H54 (cell line): ENCODE measurements at regions not wholly inside any gene's neighbourhood (a gene's known extent, or its start where the extent isn't known, plus 50 kb on each side); places are given as distances from the start of the nearest gene placed in this dataset.

Experiments used
- DNase-seq: peaks from one replicate; pipeline ENCODE4 v3.0.0; 2011; ENCODE audit warnings: low spot score, mixed read lengths; ENCODE audit not compliant: insufficient read length
- FAIRE-seq: peaks from 3 replicates; lab custom pipeline; 2011; peaks lifted over from hg19 to GRCh38; lab: Jason Lieb, UNC
- POLR2A ChIP-seq: IDR thresholded peaks from 2 replicates; pipeline ENCODE4 v1.6.1; 2011; ENCODE audit warnings: low read depth, mild to moderate bottlenecking, low read length

DNA sequence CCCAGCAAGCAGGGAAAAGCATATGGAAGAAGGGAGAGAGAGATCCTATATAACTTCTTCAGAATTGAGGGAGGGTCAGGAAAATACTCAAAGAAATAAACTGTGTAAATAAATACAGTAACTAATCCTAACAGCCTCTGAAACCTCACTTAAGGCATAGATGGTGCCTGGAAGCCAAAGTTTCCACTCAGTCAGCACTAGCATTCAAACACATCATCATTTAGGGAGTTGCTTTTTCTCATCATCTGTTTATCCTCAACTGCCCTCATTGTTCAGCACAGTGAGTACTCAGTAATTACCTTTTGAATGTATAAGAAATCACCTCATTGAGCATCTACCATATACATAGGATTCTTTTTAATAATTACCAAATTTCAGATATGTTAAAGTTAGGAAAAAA lies 262.9 kb downstream of the C1D start:
- TF ChIP-seq POLR2A = no peak
- DNase-seq = no peak
- FAIRE-seq = no peak

DNA sequence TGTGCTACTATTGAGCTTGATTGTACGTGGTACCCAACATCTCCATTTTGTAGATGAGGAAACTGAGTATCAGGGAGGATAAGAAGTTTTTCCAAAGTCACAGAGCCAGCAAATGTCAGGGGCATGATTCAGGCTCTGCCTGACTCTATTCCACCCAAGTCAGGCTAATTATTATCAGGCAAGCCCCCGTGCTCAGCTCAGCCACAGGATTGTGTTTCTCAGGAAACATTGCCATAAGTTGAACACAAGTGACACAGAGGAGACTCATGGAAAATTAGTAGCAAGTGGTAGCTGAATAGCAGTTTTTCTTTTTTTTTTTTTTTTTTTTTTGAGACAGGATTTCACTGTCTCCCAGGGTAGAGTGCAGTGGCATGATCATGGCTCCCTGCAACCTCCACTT lies 260.5 kb downstream of the C1D start:
- FAIRE-seq (no peak), DNase-seq (no peak)

DNA sequence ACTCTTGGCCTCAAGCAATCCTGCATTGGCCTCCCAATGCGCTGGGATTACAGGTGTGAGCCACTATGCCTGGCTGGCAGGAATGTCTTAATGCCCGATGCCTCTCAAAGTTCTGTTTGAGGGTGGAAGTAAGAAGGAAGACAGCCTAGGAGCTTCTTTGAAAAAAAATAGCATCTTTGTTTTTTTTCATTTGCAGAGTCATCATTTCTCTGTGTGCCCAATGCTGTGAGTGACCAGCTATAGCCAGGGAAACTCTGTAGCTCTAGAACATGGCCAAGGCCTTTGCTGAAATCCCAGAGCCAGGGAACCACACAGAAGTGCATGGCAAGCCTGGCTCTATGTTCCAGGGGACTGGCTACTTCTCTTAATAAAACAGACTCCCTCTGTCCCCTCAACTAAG lies 260.0 kb downstream of the C1D start:
- no peak for TF ChIP-seq POLR2A
- FAIRE-seq = no peak
- no peak for DNase-seq

More for the DNA sequence above, 260.5 kb downstream of the C1D start:
- no peak for TF ChIP-seq POLR2A

DNA sequence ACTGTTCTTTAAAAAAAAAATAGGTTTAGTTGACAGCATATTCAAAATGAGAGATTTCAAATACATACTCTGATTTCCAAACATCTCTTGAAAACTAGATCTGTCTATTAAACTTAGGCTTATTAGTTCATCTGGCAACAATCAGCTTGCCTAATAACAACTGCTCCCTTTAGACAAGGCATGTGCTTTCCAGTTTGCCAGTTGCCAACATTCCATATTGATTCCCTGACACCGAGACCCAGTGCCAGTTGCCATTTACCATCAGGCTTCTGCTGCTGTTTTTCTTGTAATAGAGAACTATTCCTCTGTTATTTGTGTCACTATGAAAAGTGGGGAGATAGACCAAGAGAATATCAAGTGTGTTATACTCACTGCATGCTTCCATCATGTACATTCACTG lies 256.0 kb downstream of the C1D start:
- no peak for TF ChIP-seq POLR2A
- FAIRE-seq (no peak), DNase-seq (no peak)

DNA sequence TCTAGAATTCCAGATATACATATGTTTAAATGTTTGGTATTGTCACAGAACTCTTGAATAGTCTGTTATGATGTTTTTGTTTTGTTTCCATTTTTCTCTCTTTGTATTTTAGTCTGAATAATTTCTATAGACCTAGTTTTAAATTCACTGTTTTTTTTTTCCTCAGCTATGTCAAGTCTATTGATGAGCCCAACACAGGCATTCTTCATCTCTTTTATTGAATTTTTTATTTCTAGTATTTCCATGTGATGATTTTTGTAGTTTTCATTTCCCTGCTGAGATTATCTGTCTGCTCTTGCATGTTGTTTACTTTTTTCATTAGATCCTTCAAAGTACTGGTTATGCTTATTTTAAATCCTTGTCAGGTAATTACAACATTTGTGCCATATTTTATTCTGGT lies 254.7 kb downstream of the C1D start:
- DNase-seq = no peak
- no peak for FAIRE-seq
- TF ChIP-seq POLR2A = no peak

DNA sequence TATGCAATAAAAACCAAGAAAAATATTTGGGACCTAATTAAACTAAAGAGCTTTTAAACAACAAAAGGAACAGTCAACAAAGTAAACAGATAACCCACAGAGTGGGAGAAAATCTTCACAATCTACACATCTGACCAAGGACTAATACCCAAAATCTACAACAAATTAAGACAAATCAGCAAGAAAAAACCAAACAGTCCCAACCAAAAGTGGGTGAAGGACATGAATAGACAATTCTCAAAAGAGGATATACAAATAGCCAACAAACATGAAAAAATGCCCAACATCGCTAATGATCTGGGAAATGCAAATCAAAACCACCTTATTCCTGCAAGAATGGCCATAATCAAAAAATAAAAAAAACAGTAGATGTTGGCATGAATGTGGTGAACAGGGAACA lies 250.1 kb downstream of the C1D start:
- FAIRE-seq (no peak), DNase-seq (no peak)
- TF ChIP-seq POLR2A = no peak

DNA sequence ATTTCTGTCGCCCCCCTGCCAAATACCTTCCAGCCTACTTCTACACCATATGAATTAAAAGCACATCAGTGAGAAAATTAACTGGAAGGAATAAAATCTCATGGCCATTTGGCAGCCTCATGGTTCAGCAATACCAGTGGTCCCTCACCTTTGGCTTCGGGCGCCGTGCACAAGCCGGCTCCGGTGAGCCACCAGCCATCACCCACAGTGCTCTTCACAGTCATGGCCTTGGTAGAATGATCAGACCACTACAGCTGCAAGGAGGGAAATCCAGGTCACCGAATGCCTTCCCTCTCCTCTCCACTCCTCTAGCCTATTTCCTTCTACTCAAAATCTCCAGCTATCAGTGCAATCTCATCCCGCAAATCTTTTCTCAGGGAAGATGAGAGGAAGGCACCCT lies 239.1 kb downstream of the C1D start:
- FAIRE-seq (no peak), DNase-seq (no peak)
- no peak for TF ChIP-seq POLR2A

DNA sequence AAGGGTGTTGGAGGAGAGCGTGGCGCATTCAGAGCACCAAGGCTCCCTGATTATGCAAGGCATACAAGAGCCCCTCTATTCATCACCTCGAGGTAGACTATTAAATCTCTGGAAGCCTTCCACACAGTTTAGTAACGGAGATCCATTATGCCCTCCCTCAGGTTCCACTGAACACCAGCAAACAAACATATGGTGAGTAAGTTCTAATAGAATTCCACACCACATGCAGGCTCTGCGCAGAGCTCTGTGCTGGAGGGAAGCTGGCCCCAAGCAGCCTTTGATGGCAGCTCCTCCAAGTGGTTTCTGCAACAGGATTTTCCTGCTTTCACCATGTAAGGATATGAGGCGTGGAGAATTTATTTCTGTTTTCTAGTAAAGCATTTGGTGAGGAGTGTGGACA lies 238.6 kb downstream of the C1D start:
- DNase-seq = no peak
- no peak for FAIRE-seq
- no peak for TF ChIP-seq POLR2A

DNA sequence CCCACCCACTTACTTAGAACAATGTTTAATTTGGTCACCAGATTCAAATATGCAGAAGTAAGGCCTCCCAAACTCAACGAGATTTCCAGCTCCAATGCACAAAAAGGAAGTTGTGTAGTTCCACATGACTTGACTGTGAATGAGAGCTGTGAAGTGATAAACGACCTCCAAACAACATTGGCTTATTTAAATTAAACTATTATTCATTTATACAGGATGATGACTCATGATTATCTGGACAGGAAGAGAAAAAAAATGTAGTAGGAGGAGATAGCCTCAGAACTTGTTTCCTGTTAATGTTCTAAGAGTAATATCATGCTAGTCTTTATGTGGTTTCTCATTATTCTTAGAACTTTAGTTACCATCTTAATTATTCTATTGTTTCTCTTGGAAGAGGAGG lies 237.3 kb downstream of the C1D start:
- FAIRE-seq (no peak), DNase-seq (no peak)
- no peak for TF ChIP-seq POLR2A

DNA sequence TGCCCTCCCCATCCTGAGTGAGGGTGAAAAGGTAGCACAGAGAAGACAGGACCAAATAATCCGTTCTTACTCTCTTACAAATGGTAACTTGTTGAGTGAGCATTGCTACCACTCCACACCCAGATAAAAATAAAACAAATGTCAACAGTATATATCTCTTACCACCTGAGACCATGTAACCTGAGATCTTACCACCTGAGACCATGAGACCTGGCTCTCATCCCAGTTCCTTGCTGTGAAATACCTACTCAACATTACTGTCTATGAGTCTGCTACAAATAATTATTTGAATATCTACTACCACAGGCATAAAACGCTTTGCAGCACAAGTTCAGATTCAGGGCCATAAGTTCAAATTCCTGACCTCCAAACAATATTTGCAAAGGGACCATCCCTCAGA lies 234.7 kb downstream of the C1D start:
- DNase-seq = no peak
- no peak for FAIRE-seq
- TF ChIP-seq POLR2A = no peak

DNA sequence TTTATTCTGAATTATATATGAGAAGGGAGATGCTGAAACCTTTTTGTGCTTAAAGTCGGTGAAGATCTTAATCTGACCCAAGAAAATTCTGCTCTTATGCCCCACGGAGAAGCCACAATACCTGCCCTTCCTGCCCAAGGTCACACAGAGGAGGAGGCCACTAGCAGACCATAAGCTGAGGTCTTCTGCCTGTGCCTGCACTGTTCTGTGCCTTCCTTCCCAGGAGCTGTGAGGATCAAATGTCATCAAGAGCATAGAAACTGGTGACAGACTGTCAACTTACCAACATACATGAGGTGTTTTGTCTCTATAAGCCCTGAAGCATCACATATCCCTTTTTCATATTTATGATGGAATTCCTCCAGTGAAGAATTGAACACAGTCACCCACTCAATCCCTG lies 233.3 kb downstream of the C1D start:
- TF ChIP-seq POLR2A = no peak
- FAIRE-seq = no peak
- no peak for DNase-seq

DNA sequence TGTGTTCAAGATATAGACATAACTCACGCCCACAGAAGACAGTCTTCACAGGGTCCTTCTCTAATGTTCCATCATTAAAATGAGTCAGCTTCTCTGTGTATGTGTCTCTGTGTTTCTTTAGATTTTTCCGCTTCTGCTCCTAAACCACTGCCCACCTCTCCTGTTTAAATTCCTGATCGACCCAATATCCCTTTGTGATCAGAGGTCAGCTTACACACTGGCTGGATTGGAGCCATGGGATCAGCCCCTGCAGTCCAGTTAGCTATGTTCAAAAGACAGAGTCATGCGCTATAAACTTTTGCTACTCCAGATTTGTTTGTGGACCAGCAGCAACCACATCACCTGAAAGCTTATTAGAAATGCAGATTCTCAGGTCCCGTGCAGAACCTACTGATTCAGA lies 229.2 kb downstream of the C1D start:
- no peak for DNase-seq
- TF ChIP-seq POLR2A = no peak
- no peak for FAIRE-seq

DNA sequence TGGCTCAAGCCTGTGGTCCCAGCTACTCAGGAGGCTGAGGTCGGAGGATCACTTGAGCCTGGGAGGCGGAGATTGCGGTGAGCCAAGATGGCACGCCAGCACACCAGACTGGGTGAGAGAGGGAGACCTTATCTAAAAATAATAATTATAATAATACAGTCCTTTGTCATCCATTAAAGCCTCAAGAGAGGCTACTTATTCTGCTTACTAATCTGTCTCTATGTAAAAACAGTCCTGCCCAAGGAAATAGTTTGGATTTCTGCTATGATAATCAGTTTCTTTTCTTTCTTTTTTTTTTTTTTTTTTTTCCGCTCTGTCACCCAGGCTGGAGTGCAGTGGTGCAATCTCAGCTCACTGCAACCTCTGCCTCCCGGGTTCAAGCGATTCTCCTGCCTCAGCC lies 228.3 kb downstream of the C1D start:
- FAIRE-seq (no peak), DNase-seq (no peak)
- TF ChIP-seq POLR2A = no peak

DNA sequence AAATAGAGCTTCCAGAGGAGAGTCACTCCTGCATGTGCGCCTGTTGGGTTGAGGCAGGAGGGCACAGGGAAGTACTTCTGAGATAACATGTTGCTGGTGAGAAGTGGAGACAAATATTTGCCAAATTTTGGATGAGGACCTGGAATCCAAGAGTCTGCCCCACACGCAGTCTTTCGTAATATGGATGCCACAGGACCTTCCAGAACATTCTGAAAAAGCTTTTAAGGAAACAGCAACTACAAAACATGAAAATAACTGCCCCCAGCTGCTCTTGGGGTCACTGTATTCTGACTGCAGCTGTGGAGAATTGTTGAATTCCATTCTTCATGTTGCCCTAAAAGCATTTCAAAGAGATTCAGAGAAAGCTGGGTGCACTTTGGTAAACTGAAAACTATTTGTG lies 227.5 kb downstream of the C1D start:
- TF ChIP-seq POLR2A = no peak
- no peak for FAIRE-seq
- DNase-seq = no peak

DNA sequence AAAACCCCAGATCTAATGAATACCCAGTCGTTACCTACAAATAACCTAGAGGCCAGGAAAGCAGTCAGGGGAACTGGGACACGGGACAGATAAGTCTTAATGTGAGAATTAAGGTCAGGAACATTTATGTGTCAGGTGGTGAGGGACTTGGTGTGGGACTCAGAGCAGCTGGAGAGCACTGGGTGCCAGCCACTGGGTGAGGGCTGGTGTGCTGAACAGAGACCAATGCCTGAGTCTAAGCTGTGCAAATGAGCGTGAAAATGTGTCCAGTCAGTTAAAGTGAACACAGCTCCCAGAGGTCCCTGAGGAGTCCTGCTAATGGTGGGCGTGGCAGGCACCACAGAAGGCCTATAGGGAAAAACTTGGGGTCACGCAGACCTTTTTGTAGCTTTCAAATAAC lies 225.9 kb downstream of the C1D start:
- TF ChIP-seq POLR2A = no peak
- FAIRE-seq (no peak), DNase-seq (no peak)

DNA sequence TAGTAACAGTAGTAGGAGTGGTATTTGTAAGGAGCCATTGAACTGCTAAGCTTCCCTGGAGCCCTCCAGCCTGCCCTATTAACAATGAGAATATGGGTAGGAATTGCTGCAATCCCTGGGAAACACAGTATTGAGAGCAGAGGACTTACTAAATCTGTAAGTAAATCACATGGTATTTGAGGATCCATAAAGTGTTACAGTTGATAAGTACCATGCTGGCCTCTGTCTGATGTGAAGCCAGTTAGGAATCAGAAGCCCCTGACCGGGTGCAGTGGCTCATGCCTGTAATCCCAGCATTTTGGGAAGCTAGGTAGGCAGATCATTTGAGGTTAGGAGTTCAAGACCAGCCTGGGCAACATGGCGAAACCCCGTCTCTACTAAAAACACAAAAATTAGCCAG lies 224.6 kb downstream of the C1D start:
- FAIRE-seq = no peak
- DNase-seq = no peak

DNA sequence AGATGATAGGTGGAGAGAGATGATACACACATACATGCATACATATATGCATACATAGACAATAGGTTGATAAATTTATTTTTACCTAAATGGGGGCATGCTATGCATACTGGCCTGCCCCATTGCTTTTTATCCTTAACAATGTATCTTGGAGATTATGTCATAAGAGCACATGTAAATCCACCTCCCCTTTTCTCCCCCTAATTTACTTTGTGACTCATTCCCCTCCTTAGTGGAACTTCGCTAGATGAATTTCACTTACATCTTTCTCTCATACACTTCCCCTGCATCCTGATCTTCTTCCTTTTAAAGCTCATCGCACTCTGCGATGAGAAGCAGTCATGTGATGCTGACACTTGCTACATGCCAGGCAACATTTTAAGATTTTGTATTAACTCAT lies 223.6 kb downstream of the C1D start:
- TF ChIP-seq POLR2A = no peak
- no peak for FAIRE-seq
- no peak for DNase-seq

More for the DNA sequence above, 224.6 kb downstream of the C1D start:
- no peak for TF ChIP-seq POLR2A
